ENCODE measurements at regions not wholly inside any gene's neighbourhood (a gene's known extent, or its start where the extent isn't known, plus 50 kb on each side); places are given as distances from the start of the nearest gene placed in this dataset.

DNA sequence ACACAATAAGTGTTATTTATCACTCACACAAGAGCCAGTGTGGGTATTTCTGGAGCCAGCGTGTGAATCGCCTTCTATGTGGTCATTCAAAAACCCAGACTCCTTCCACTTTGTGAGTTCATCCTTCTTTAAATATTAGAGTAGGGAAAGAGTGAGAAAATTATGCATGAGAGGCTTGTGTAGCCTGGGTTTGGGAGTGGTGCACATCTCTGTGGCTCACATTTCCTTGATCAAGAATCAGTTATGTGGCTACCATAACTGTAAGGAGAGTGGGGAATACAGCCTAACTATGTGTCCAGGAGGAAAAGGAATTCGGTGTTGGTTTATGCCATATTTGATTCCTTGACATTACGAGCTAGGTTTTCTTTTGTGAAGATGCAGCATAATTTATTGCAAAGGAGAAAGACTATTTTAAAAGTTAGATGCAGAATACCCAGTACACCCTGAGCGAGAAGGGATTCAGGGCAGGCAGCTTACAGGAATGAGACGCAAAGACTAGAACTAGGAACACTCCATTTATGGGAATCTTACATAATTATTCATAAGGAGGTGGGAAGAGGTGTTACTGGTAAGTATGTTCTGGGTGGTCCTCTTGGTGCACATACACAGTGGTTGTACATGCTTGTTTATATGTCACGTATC lies 638.5 kb downstream of the COL12A1 start:
- Mint-ChIP-seq H3K9me3 (ENCODE audit: unreplicated experiment) (no peaks in the 10 kb centered on the region), H3K27me3 (ENCODE audit: low read depth, unreplicated experiment) (no peaks in the 10 kb centered on the region), H3K36me3 (ENCODE audit: low read depth, unreplicated experiment) (no peaks in the 10 kb centered on the region), H3K4me1 (ENCODE audit: low read depth, unreplicated experiment) (peaks cover 29% of the 10 kb centered on the region), H3K27ac (ENCODE audit: unreplicated experiment) (peak overlapping the region; percentile 2), H3K4me3 (ENCODE audit: unreplicated experiment) (no peak overlapping the region)
- DNase-seq (ENCODE audit: low read depth) (no peak), FAIRE-seq (no peak)
- TF ChIP-seq EZH2 (IDR thresholded peaks at IDR 0.05; ENCODE audit: insufficient read depth, low read length), result no peak
- TF ChIP-seq, protein P1, sequence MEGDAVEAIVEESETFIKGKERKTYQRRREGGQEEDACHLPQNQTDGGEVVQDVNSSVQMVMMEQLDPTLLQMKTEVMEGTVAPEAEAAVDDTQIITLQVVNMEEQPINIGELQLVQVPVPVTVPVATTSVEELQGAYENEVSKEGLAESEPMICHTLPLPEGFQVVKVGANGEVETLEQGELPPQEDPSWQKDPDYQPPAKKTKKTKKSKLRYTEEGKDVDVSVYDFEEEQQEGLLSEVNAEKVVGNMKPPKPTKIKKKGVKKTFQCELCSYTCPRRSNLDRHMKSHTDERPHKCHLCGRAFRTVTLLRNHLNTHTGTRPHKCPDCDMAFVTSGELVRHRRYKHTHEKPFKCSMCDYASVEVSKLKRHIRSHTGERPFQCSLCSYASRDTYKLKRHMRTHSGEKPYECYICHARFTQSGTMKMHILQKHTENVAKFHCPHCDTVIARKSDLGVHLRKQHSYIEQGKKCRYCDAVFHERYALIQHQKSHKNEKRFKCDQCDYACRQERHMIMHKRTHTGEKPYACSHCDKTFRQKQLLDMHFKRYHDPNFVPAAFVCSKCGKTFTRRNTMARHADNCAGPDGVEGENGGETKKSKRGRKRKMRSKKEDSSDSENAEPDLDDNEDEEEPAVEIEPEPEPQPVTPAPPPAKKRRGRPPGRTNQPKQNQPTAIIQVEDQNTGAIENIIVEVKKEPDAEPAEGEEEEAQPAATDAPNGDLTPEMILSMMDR (IDR thresholded peaks at IDR 0.05; ENCODE audit: insufficient read depth, low read depth, low read length), result no peak
- no peak overlapping the region for H3K27ac ChIP-seq (ENCODE audit: low read depth, low read length)
- H3K4me1 ChIP-seq (ENCODE audit: insufficient read depth, low read length), result no peaks in the 10 kb centered on the region
- no peak overlapping the region for H2AFZ ChIP-seq (ENCODE audit: low read depth, low read length)
- H4K20me1 ChIP-seq (ENCODE audit: insufficient read depth, low read length), result no peaks in the 10 kb centered on the region
- no peaks in the 10 kb centered on the region for H3K79me2 ChIP-seq (ENCODE audit: insufficient read depth, low read length)
- no peaks in the 10 kb centered on the region for H3K36me3 ChIP-seq (ENCODE audit: insufficient read depth, low read length)
- H3K27me3 ChIP-seq (ENCODE audit: insufficient read depth, low read length), result no peaks in the 10 kb centered on the region
- H3K9me3 ChIP-seq (ENCODE audit: insufficient read depth, low read depth, low read length), result no peaks in the 10 kb centered on the region
- H3K9ac ChIP-seq (ENCODE audit: low read length), result no peak overlapping the region
- no peak overlapping the region for H3K4me2 ChIP-seq (ENCODE audit: low read length)
- H3K4me3 ChIP-seq (ENCODE audit: insufficient read depth, low read depth, low read length), result no peak overlapping the region

DNA sequence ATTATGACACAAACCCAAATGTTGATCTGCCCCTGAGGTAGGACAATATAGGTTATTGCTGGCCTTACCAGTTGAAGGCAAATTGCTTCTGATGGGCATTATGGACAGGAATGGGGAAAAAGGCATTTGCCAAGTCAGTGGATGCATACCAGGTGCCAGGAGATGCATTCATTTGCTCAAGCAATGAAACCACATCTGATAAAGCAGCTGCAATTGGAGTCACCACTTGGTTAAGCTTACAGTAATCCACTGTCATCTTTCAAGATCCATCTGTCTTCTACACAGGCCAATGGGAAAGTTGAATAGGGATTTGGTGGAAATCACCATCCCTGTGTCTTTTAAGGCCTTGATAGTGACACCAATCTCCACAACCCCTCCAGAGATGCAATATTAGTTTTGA lies 648.6 kb downstream of the COL12A1 start:
- H3K4me2 ChIP-seq (ENCODE audit: low read length), result no peak overlapping the region
- peaks cover 2% of the 10 kb centered on the region for H3K9me3 Mint-ChIP-seq (ENCODE audit: unreplicated experiment)
- H3K27me3 Mint-ChIP-seq (ENCODE audit: low read depth, unreplicated experiment), result peaks cover 2% of the 10 kb centered on the region
- no peak overlapping the region for H3K27ac ChIP-seq (ENCODE audit: low read depth, low read length)
- H2AFZ ChIP-seq (ENCODE audit: low read depth, low read length), result no peak overlapping the region
- FAIRE-seq, result no peak
- no peaks in the 10 kb centered on the region for H3K4me1 Mint-ChIP-seq (ENCODE audit: low read depth, unreplicated experiment)
- H3K4me1 ChIP-seq (ENCODE audit: insufficient read depth, low read length), result no peaks in the 10 kb centered on the region
- H4K20me1 ChIP-seq (ENCODE audit: insufficient read depth, low read length), result no peaks in the 10 kb centered on the region
- H3K27me3 ChIP-seq (ENCODE audit: insufficient read depth, low read length), result no peaks in the 10 kb centered on the region
- H3K36me3 ChIP-seq (ENCODE audit: insufficient read depth, low read length), result no peaks in the 10 kb centered on the region
- H3K9me3 ChIP-seq (ENCODE audit: insufficient read depth, low read depth, low read length), result no peaks in the 10 kb centered on the region
- TF ChIP-seq EZH2 (IDR thresholded peaks at IDR 0.05; ENCODE audit: insufficient read depth, low read length), result no peak
- TF ChIP-seq, protein P1 (IDR thresholded peaks at IDR 0.05; ENCODE audit: insufficient read depth, low read depth, low read length), result no peak
- H3K9ac ChIP-seq (ENCODE audit: low read length), result no peak overlapping the region
- no peak overlapping the region for H3K27ac Mint-ChIP-seq (ENCODE audit: unreplicated experiment)
- peaks cover 3% of the 10 kb centered on the region for H3K36me3 Mint-ChIP-seq (ENCODE audit: low read depth, unreplicated experiment)
- peak; percentile 21 for DNase-seq (ENCODE audit: low read depth)
- H3K4me3 ChIP-seq (ENCODE audit: insufficient read depth, low read depth, low read length), result no peak overlapping the region
- no peak overlapping the region for H3K4me3 Mint-ChIP-seq (ENCODE audit: unreplicated experiment)
- H3K79me2 ChIP-seq (ENCODE audit: insufficient read depth, low read length), result no peaks in the 10 kb centered on the region

DNA sequence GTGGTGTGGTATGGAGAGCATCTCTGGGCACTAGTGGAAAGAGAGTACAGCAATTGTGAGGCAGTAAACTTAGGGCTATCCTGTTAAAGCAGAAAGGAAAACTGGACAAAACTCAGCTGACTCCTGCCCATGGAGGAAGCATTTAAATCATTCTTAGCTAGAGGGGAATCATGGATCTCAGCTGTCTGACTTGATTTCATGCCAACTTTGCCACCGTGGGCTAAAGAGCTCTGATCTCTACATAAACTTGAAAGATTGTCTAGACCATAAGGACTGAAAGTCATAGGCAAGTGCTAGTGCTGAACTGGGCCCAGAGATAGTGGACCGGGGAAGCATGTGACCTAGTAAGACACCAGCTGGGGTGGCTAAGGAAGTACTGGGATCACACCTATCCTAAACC lies 651.8 kb downstream of the COL12A1 start:
- no peaks in the 10 kb centered on the region for H3K79me2 ChIP-seq (ENCODE audit: insufficient read depth, low read length)
- no peak overlapping the region for H3K27ac ChIP-seq (ENCODE audit: low read depth, low read length)
- H4K20me1 ChIP-seq (ENCODE audit: insufficient read depth, low read length), result no peaks in the 10 kb centered on the region

More for the DNA sequence above, 651.8 kb downstream of the COL12A1 start:
- Histone ChIP-seq H3K9me3 (ENCODE audit: insufficient read depth, low read depth, low read length) (no peaks in the 10 kb centered on the region), H3K9ac (ENCODE audit: low read length) (no peak overlapping the region), H3K36me3 (ENCODE audit: insufficient read depth, low read length) (no peaks in the 10 kb centered on the region), H3K27me3 (ENCODE audit: insufficient read depth, low read length) (no peaks in the 10 kb centered on the region), H3K4me3 (ENCODE audit: insufficient read depth, low read depth, low read length) (no peak overlapping the region), H2AFZ (ENCODE audit: low read depth, low read length) (no peak overlapping the region), H3K4me2 (ENCODE audit: low read length) (no peak overlapping the region), H3K4me1 (ENCODE audit: insufficient read depth, low read length) (no peaks in the 10 kb centered on the region)
- FAIRE-seq, result no peak
- Mint-ChIP-seq H3K4me1 (ENCODE audit: low read depth, unreplicated experiment) (peaks cover 13% of the 10 kb centered on the region), H3K4me3 (ENCODE audit: unreplicated experiment) (no peak overlapping the region), H3K27me3 (ENCODE audit: low read depth, unreplicated experiment) (peaks cover 2% of the 10 kb centered on the region), H3K27ac (ENCODE audit: unreplicated experiment) (no peak overlapping the region), H3K36me3 (ENCODE audit: low read depth, unreplicated experiment) (peaks cover 3% of the 10 kb centered on the region), H3K9me3 (ENCODE audit: unreplicated experiment) (peaks cover 9% of the 10 kb centered on the region)
- no peak for DNase-seq (ENCODE audit: low read depth)
- no peak for TF ChIP-seq EZH2 (IDR thresholded peaks at IDR 0.05; ENCODE audit: insufficient read depth, low read length)
- TF ChIP-seq, protein P1 (IDR thresholded peaks at IDR 0.05; ENCODE audit: insufficient read depth, low read depth, low read length), result no peak

All from astrocyte (in vitro differentiated cells and primary cell).